HEK293T (cell line): ENCODE measurements at regions not wholly inside any gene's neighbourhood (a gene's known extent, or its start where the extent isn't known, plus 50 kb on each side); places are given as distances from the start of the nearest gene placed in this dataset.

Source experiments
- CTCF ChIA-PET: fragments of 350-600 bp; formaldehyde crosslinking; extraction: SDS; loops from one replicate; lab custom pipeline; 2021; ENCODE audit warnings: antibody characterized with exemption, inconsistent platforms; lab: Yijun Ruan, JAX
- POLR2A ChIA-PET: fragments of 350-600 bp; formaldehyde crosslinking; extraction: SDS; loops from one replicate; lab custom pipeline; 2020; ENCODE audit warnings: antibody characterized with exemption, inconsistent platforms; lab: Yijun Ruan, JAX
- DNase-seq: peaks from one replicate; pipeline ENCODE4 v3.0.0; 2012; ENCODE audit warnings: mixed read lengths; ENCODE audit errors: extremely low spot score
- ARNT ChIP-seq: fragments of 450-650 bp; IDR thresholded peaks from 2 replicates; pipeline ENCODE4 v1.6.1; 2017; ENCODE audit warnings: mild to moderate bottlenecking
- BHLHE40 ChIP-seq: fragments of 450-650 bp; IDR thresholded peaks from 2 replicates; pipeline ENCODE4 v1.6.1; 2016; ENCODE audit warnings: mild to moderate bottlenecking, moderate library complexity, borderline replicate concordance
- CTBP1 ChIP-seq: fragments of 450-650 bp; IDR thresholded peaks from 2 replicates; pipeline ENCODE4 v1.6.1; 2016; ENCODE audit warnings: borderline replicate concordance
- ELF4 ChIP-seq: fragments of 450-650 bp; IDR thresholded peaks from 2 replicates; pipeline ENCODE4 v1.6.1; 2017; ENCODE audit warnings: antibody characterized with exemption
- FOXA1 ChIP-seq: fragments of 450-650 bp; IDR thresholded peaks from 2 replicates; pipeline ENCODE4 v1.6.1; 2016; ENCODE audit warnings: mild to moderate bottlenecking
- FOXK2 ChIP-seq: fragments of 450-650 bp; IDR thresholded peaks from 2 replicates; pipeline ENCODE4 v1.6.1; 2016; ENCODE audit warnings: mild to moderate bottlenecking
- FOXM1 ChIP-seq: fragments of 450-650 bp; IDR thresholded peaks from 2 replicates; pipeline ENCODE4 v1.6.1; 2017; ENCODE audit warnings: mild to moderate bottlenecking, borderline replicate concordance
- HDGF ChIP-seq: fragments of 450-650 bp; IDR thresholded peaks from 2 replicates; pipeline ENCODE4 v1.6.1; 2017; ENCODE audit warnings: antibody characterized with exemption, borderline replicate concordance
- L3MBTL2 ChIP-seq: fragments of 450-650 bp; conservative IDR thresholded peaks from 2 replicates; pipeline ENCODE4 v1.6.1; 2016; ENCODE audit warnings: mild to moderate bottlenecking
- LEF1 ChIP-seq: fragments of 450-650 bp; IDR thresholded peaks from 2 replicates; pipeline ENCODE4 v1.6.1; 2017; ENCODE audit warnings: mild to moderate bottlenecking, borderline replicate concordance
- NFRKB ChIP-seq: fragments of 450-650 bp; IDR thresholded peaks from 2 replicates; pipeline ENCODE4 v1.6.1; 2016; ENCODE audit warnings: mild to moderate bottlenecking, moderate library complexity
- PKNOX1 ChIP-seq: fragments of 450-650 bp; IDR thresholded peaks from 2 replicates; pipeline ENCODE4 v1.6.1; 2016
- SP1 ChIP-seq: fragments of 450-650 bp; IDR thresholded peaks from 2 replicates; pipeline ENCODE4 v1.6.1; 2017
- SUZ12 ChIP-seq: fragments of 450-650 bp; IDR thresholded peaks from 2 replicates; pipeline ENCODE4 v1.6.1; 2016; ENCODE audit warnings: mild to moderate bottlenecking
- TARDBP ChIP-seq: fragments of 450-650 bp; IDR thresholded peaks from 2 replicates; pipeline ENCODE4 v1.6.1; 2016
- ZNF384 ChIP-seq: fragments of 450-650 bp; IDR thresholded peaks from 2 replicates; pipeline ENCODE4 v1.6.1; 2016

- DNase-seq, result no peak
- no peak for TF ChIP-seq ARNT
- no peak for TF ChIP-seq PKNOX1
- TF ChIP-seq L3MBTL2, result no peak
- TF ChIP-seq ELF4, result no peak
- TF ChIP-seq HDGF, result no peak
- no peak for TF ChIP-seq FOXA1
- POLR2A ChIA-PET, result interaction anchor here (0.7 kb wide), 1 partner anchor 9 kb away, joined by 3 read pairs; no protein-coding TSS in a partner anchor
- CTCF ChIA-PET, result no interaction called here
Measured at GRCh38 chr13:50419331-50419865, 404.2 kb downstream of the KCNRG start.

DNA sequence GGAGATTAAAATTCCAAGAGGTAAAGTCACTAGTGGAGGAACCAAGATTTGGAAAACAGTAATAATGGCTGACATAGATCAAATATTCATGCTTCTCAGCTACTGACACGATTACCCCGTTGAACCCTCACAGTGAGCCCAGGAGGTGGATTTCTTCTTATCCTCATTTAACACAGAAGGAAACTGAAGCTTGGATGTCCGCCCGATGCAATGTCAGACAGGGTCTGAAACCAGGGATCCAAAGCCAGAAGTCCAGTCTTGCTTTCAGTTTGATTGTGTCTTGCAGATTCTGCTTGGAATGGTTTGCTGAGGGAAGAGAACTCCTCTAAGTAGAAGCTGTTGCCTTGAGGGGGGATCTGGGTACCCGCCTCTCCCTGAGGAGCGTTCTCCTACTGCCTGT, 404.7 kb downstream of the KCNRG start:
- no peak for DNase-seq
- ChIA-PET POLR2A (no interaction called here), CTCF (no interaction called here)
- TF ChIP-seq FOXM1, result no peak

- CTCF ChIA-PET, result no interaction called here
- TF ChIP-seq FOXA1 (no peak), LEF1 (no peak), L3MBTL2 (no peak), FOXM1 (no peak), SUZ12 (no peak), HDGF (no peak), PKNOX1 (no peak), ARNT (no peak), FOXK2 (no peak), ELF4 (no peak), SP1 (no peak), TARDBP (no peak), ZNF384 (no peak), CTBP1 (no peak), NFRKB (no peak), BHLHE40 (no peak)
- POLR2A ChIA-PET, result no interaction called here
- DNase-seq, result no peak
Measured at GRCh38 chr13:50420718-50421472, 405.7 kb downstream of the KCNRG start.

DNA sequence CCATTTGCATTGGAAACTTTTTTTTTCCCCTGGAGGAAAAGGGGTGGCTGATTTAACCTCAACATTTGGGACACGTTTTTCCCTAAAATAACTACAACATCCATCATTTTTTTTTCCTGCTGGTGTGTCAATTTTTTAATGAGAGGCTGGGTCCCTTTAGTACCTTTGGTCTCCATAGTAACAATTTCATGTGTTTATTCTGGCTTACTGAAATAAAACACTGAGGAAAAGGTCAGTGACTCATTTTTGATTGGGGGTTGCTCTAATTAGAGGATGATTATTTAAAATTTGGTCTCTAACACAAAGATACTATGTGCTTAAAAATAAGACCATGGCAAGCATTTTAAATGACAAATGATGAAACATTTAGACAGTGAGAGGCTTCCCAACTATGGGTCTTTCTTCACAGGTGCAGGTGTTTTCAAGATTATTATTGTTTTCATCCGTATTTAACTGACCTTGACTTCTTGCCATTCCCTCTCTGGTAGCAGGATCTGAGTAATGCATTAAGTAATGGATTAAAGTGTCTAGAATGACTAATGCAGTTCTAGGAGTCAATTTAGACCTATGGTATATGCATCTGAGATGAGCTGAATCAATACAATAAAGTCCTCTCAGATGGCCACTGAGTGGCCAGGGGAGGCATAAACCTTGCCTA, 406.4 kb downstream of the KCNRG start:
- POLR2A ChIA-PET, result interaction anchor here (1.4 kb wide), 1 partner anchor 295 kb away, joined by 3 read pairs; no protein-coding TSS in a partner anchor
- DNase-seq, result no peak
- TF ChIP-seq SP1 (no peak), FOXM1 (no peak), HDGF (no peak), ZNF384 (no peak), PKNOX1 (no peak), ELF4 (no peak), CTBP1 (no peak), FOXA1 (no peak), SUZ12 (no peak), L3MBTL2 (no peak), LEF1 (no peak), TARDBP (no peak), BHLHE40 (no peak), FOXK2 (no peak), NFRKB (no peak), ARNT (no peak)
- CTCF ChIA-PET, result no interaction called here

- TF ChIP-seq FOXM1 (no peak), L3MBTL2 (no peak), SUZ12 (no peak), HDGF (no peak), LEF1 (no peak), SP1 (no peak), FOXA1 (no peak), NFRKB (no peak), PKNOX1 (no peak), CTBP1 (no peak), ZNF384 (no peak), ARNT (no peak), ELF4 (no peak), BHLHE40 (no peak)
- no peak for DNase-seq
- ChIA-PET CTCF (no interaction called here), POLR2A (interaction anchor here (1.4 kb wide), 1 partner anchor 296 kb away, joined by 3 read pairs; no protein-coding TSS in a partner anchor)
Measured at GRCh38 chr13:50422181-50423148, 407.2 kb downstream of the KCNRG start.
